IMR-90 (cell line): ENCODE measurements at regions not wholly inside any gene's neighbourhood (a gene's known extent, or its start where the extent isn't known, plus 50 kb on each side); places are given as distances from the start of the nearest gene placed in this dataset.

Experiments
- ATAC-seq: fragments of 200-7000 bp; cut with Tn5 transposase; 2 replicates; pipeline ENCODE4 v1.9.1; 2020; ENCODE audit warnings: low read depth, mild to moderate bottlenecking, moderate library complexity
- BruUV-seq: library from RNA; stranded (reverse); fragments of 400-500 nt; replicated peaks from 2 replicates; lab custom pipeline; 2021; lab: Mats Ljungman, UMichigan
- CTCF ChIA-PET: fragments of 300-600 bp; formaldehyde crosslinking; extraction: SDS; loops from one replicate; lab custom pipeline; 2021; ENCODE audit warnings: antibody characterized with exemption; lab: Yijun Ruan, JAX
- POLR2A ChIA-PET: fragments of 300-600 bp; sonication (Branson Sonifier 250); formaldehyde crosslinking; loops from one replicate; lab custom pipeline; 2022; ENCODE audit warnings: antibody characterized with exemption; ENCODE audit not compliant: unreplicated experiment; lab: Charles Lee
- DNase-seq: peaks from one replicate; pipeline ENCODE4 v3.0.0; 2013
- H2AFZ ChIP-seq: replicated peaks from 2 replicates; pipeline ENCODE3; 2013; ENCODE audit warnings: low read length, mild to moderate bottlenecking; ENCODE audit not compliant: poor library complexity
- H2AK5ac ChIP-seq: 2 replicates; pipeline ENCODE4 v1.6.1; 2013; ENCODE audit warnings: low read depth, low read length, inconsistent platforms
- H2AK9ac ChIP-seq: replicated peaks from 2 replicates; pipeline ENCODE3; 2013; ENCODE audit warnings: mild to moderate bottlenecking, low read depth, low read length, moderate library complexity; ENCODE audit not compliant: poor library complexity
- H2BK120ac ChIP-seq: 2 replicates; pipeline ENCODE4 v1.6.1; 2013; ENCODE audit warnings: low read depth, low read length, inconsistent platforms
- H2BK15ac ChIP-seq: 3 replicates; pipeline ENCODE4 v1.6.1; 2013; ENCODE audit warnings: low read depth, low read length, inconsistent platforms
- H2BK20ac ChIP-seq: 2 replicates; pipeline ENCODE4 v1.6.1; 2013; ENCODE audit warnings: low read depth, mild to moderate bottlenecking, inconsistent platforms, low read length, moderate library complexity
- H2BK5ac ChIP-seq: 2 replicates; pipeline ENCODE4 v1.6.1; 2013; ENCODE audit warnings: mild to moderate bottlenecking, low read depth, low read length, inconsistent platforms; ENCODE audit not compliant: poor library complexity, severe bottlenecking
- H3K14ac ChIP-seq: replicated peaks from 2 replicates; pipeline ENCODE4 v1.6.1; 2013; ENCODE audit warnings: low read depth, low read length, inconsistent platforms
- H3K18ac ChIP-seq: 2 replicates; pipeline ENCODE4 v1.6.1; 2013; ENCODE audit warnings: low read depth, low read length, control low read depth
- H3K23ac ChIP-seq: 2 replicates; pipeline ENCODE4 v1.6.1; 2013; ENCODE audit warnings: low read depth, low read length, inconsistent platforms
- H3K27ac ChIP-seq: 2 replicates; pipeline ENCODE4 v1.5.1; 2013; ENCODE audit warnings: mild to moderate bottlenecking, control low read depth, low read length; ENCODE audit not compliant: insufficient read depth
- H3K27me3 ChIP-seq: 2 replicates; pipeline ENCODE4 v1.6.1; 2013; ENCODE audit warnings: low read length; ENCODE audit not compliant: control insufficient read depth, insufficient read depth
- H3K36me3 ChIP-seq: 2 replicates; pipeline ENCODE4 v1.6.1; 2013; ENCODE audit warnings: low read length, mixed read lengths; ENCODE audit not compliant: control insufficient read depth, insufficient read depth
- H3K4ac ChIP-seq: 2 replicates; pipeline ENCODE4 v1.6.1; 2013; ENCODE audit warnings: low read depth, low read length, inconsistent platforms
- H3K4me1 ChIP-seq: 2 replicates; pipeline ENCODE4 v1.6.1; 2013; ENCODE audit warnings: low read length, mixed read lengths; ENCODE audit not compliant: control insufficient read depth, insufficient read depth
- H3K4me2 ChIP-seq: 2 replicates; pipeline ENCODE4 v1.6.1; 2013; ENCODE audit warnings: low read depth, mild to moderate bottlenecking, control low read depth, low read length, moderate library complexity
- H3K4me3 ChIP-seq: 2 replicates; pipeline ENCODE4 v1.5.1; 2013; ENCODE audit warnings: low read depth, mild to moderate bottlenecking, control low read depth, low read length, moderate library complexity; ENCODE audit not compliant: insufficient read depth
- H3K56ac ChIP-seq: 2 replicates; pipeline ENCODE4 v1.6.1; 2013; ENCODE audit warnings: low read length, inconsistent platforms; ENCODE audit not compliant: insufficient read depth; ENCODE audit errors: extremely low read depth
- H3K79me1 ChIP-seq, 2 experiments: 2 replicates each; pipeline ENCODE4 v1.6.1; 2013; ENCODE audit warnings: low read length in 2 of 2, inconsistent platforms in 1 of 2, low read depth in 1 of 2
- H3K9ac ChIP-seq: 2 replicates; pipeline ENCODE4 v1.6.1; 2013; ENCODE audit warnings: low read depth, low read length, control low read depth
- H3K9me1 ChIP-seq: 2 replicates; pipeline ENCODE4 v1.6.1; 2013; ENCODE audit warnings: low read length, inconsistent platforms; ENCODE audit not compliant: insufficient read depth
- H3K9me3 ChIP-seq: 2 replicates; pipeline ENCODE4 v1.6.1; 2013; ENCODE audit warnings: low read length; ENCODE audit not compliant: control insufficient read depth, insufficient read depth
- H4K20me1 ChIP-seq: 2 replicates; pipeline ENCODE4 v1.6.1; 2013; ENCODE audit warnings: low read length, inconsistent platforms; ENCODE audit not compliant: insufficient read depth
- H4K5ac ChIP-seq: 2 replicates; pipeline ENCODE4 v1.6.1; 2013; ENCODE audit warnings: mild to moderate bottlenecking, low read depth, low read length, control low read depth
- H4K8ac ChIP-seq, 2 experiments: 2 replicates each; pipeline ENCODE4 v1.6.1; 2013; ENCODE audit warnings: low read depth in 2 of 2, low read length in 2 of 2, control low read depth in 1 of 2, inconsistent platforms in 1 of 2
- H4K91ac ChIP-seq: 2 replicates; pipeline ENCODE4 v1.6.1; 2013; ENCODE audit warnings: low read depth, low read length, inconsistent platforms; ENCODE audit not compliant: insufficient read depth
- BHLHE40 ChIP-seq: fragments of 150-350 bp; IDR thresholded peaks from 2 replicates; pipeline ENCODE4 v1.6.1; 2016; ENCODE audit warnings: mild to moderate bottlenecking, low read depth, low read length
- CEBPB ChIP-seq: IDR thresholded peaks from 2 replicates; pipeline ENCODE4 v1.6.1; 2012; ENCODE audit warnings: low read depth, low read length, improper control_type of control experiment
- CHD1 ChIP-seq: IDR thresholded peaks from 2 replicates; pipeline ENCODE4 v1.6.1; 2012; ENCODE audit warnings: low read depth, low read length, improper control_type of control experiment
- ELK1 ChIP-seq: fragments of 150-350 bp; IDR thresholded peaks from 2 replicates; pipeline ENCODE4 v1.6.1; 2016; ENCODE audit warnings: low read depth, mild to moderate bottlenecking, low read length, moderate library complexity, borderline replicate concordance
- FOS ChIP-seq: fragments of 150-350 bp; IDR thresholded peaks from 2 replicates; pipeline ENCODE4 v1.6.1; 2016; ENCODE audit warnings: low read depth, low read length
- MAFK ChIP-seq: IDR thresholded peaks from 2 replicates; pipeline ENCODE4 v1.6.1; 2012; ENCODE audit warnings: low read depth, low read length, improper control_type of control experiment
- MAZ ChIP-seq: IDR thresholded peaks from 2 replicates; pipeline ENCODE4 v1.6.1; 2012; ENCODE audit warnings: low read depth, mild to moderate bottlenecking, low read length, improper control_type of control experiment, moderate library complexity, borderline replicate concordance
- NFE2L2 ChIP-seq: fragments of 150-350 bp; IDR thresholded peaks from 2 replicates; pipeline ENCODE4 v1.6.1; 2016; ENCODE audit warnings: low read depth, mild to moderate bottlenecking, low read length
- POLR2A ChIP-seq: IDR thresholded peaks from 2 replicates; pipeline ENCODE4 v1.6.1; 2012; ENCODE audit warnings: mild to moderate bottlenecking, low read depth, low read length
- RAD21 ChIP-seq: IDR thresholded peaks from 2 replicates; pipeline ENCODE4 v1.6.1; 2012; ENCODE audit warnings: low read length, improper control_type of control experiment
- RCOR1 ChIP-seq: IDR thresholded peaks from 2 replicates; pipeline ENCODE4 v1.6.1; 2012; ENCODE audit warnings: mild to moderate bottlenecking, low read length, improper control_type of control experiment; ENCODE audit not compliant: insufficient replicate concordance
- RFX5 ChIP-seq: IDR thresholded peaks from 2 replicates; pipeline ENCODE4 v1.8.0; 2012; ENCODE audit warnings: low read depth, mild to moderate bottlenecking, low read length, moderate library complexity
- SMC3 ChIP-seq: fragments of 150-350 bp; IDR thresholded peaks from 2 replicates; pipeline ENCODE4 v1.6.1; 2016; ENCODE audit warnings: low read depth, mild to moderate bottlenecking, antibody characterized with exemption, low read length, moderate library complexity
- USF2 ChIP-seq: fragments of 150-350 bp; IDR thresholded peaks from 2 replicates; pipeline ENCODE4 v1.6.1; 2017; ENCODE audit warnings: mild to moderate bottlenecking, antibody characterized with exemption, low read length, low read depth
- WGBS, 2 experiments: methylation state at CpG; one replicate each; pipeline versions ENCODE4 v1.1.5 to v1.1.7; 2013; ENCODE audit warnings: missing lambda C conversion rate in 2 of 2; ENCODE audit not compliant: insufficient read length in 1 of 2; ENCODE audit errors: extremely low coverage in 2 of 2; 5-methylcytosine and 5-hydroxymethylcytosine counted together
- dilution Hi-C: fragments of 300-500 bp; cut with HindIII; formaldehyde crosslinking; loops from one replicate; pipeline ENCODE4 v1.14.3; 2018; ENCODE audit warnings: low sequenced_read_pairs; ENCODE audit not compliant: unreplicated experiment
- in situ Hi-C: fragments of 300-500 bp; cut with MboI; formaldehyde crosslinking; loops from 3 replicates; pipeline ENCODE4 v1.14.3; 2019; ENCODE audit warnings: low sequenced_read_pairs, inconsistent platforms, mixed read lengths
- intact Hi-C: fragments of 100-400 bp; cut with micrococcal nuclease; formaldehyde crosslinking; loops from 2 replicates; pipeline ENCODE4 v1.10.0; 2022

DNA sequence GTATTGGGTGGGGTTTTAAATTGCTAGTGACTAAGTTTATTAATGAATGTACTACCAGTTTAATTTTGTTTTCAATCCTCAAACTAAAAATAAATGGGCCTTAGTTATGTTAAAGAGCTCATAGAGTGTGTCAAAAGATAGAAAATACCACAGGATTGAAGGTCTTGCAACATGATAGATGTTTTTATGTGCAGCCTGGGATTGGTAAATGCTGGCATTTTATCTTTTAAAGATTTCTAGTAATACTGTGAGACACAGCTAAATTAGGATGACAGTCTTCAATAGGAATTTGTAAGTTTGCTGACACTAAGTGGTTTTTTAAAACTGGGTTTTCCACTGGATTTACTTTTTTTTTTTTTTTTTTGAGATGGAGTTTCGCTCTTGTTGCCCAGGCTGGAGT lies 122.3 kb downstream of the HAUS1 start:
- ChIA-PET POLR2A (interaction anchor here (0.6 kb wide), 1 partner anchor 71 kb away, joined by 3 read pairs; no protein-coding TSS in a partner anchor), CTCF (interaction anchor here (0.6 to 1.6 kb wide), 3 partner anchors 54 to 1633 kb away, joined by 3 to 12 read pairs (median 8); a partner anchor contains a TSS)
- TF ChIP-seq POLR2A: no peak
- TF ChIP-seq NFE2L2: no peak
- no peak for TF ChIP-seq ELK1
- TF ChIP-seq RFX5: no peak
- TF ChIP-seq SMC3: no peak
- no peak for TF ChIP-seq RAD21
- TF ChIP-seq CEBPB: peak; percentile 62
- TF ChIP-seq FOS: no peak
- TF ChIP-seq CHD1: no peak
- TF ChIP-seq BHLHE40: no peak
- TF ChIP-seq RCOR1: no peak
- no peak for TF ChIP-seq MAZ
- TF ChIP-seq USF2: no peak
- TF ChIP-seq MAFK: 0 out of 2 replicates have a peak, but pooled peaks have one; percentile 17
- Histone ChIP-seq H2BK5ac (no peak overlapping the region), H2BK20ac (no peak overlapping the region), H3K18ac (no peak overlapping the region), H3K9me1 (0 out of 2 replicates have a peak, but pooled peaks cover 4% of the 10 kb centered on the region), H2AK9ac (no peak overlapping the region), H3K27ac (no peak overlapping the region), H4K5ac (no peak overlapping the region), H2BK120ac (no peak overlapping the region), H3K79me1 (peaks cover 18 to 48% of the 10 kb centered on the region in 2 experiments), H4K8ac (no peak overlapping the region), H2AK5ac (no peak overlapping the region), H3K9me3 (no peaks in the 10 kb centered on the region), H3K14ac (no peak overlapping the region), H3K56ac (no peak overlapping the region), H3K9ac (no peak overlapping the region), H3K4me3 (no peak overlapping the region), H4K20me1 (no peaks in the 10 kb centered on the region; the same call in 1 of the 2 replicates), H3K4me2 (no peak overlapping the region), H3K36me3 (no peaks in the 10 kb centered on the region), H3K23ac (no peak overlapping the region), H3K27me3 (no peaks in the 10 kb centered on the region), H3K4me1 (no peaks in the 10 kb centered on the region), H2AFZ (no peak overlapping the region), H2BK15ac (no peak overlapping the region), H4K91ac (no peak overlapping the region), H3K4ac (no peak overlapping the region)
- intact Hi-C loops: no loop called here
- peak; percentile 51 for DNase-seq
- peak; percentile 63 for ATAC-seq
- in situ Hi-C loops: no loop called here
- dilution Hi-C loops: no loop called here
- no TSS peak for BruUV-seq
- WGBS, 2 experiments: no CpG with 5 or more reads among the region's 1 CpG
